ENCODE measurements at regions not wholly inside any gene's neighbourhood (a gene's known extent, or its start where the extent isn't known, plus 50 kb on each side); places are given as distances from the start of the nearest gene placed in this dataset.
A peak's percentile ranks its signal among the peaks of the same experiment; 100 is the strongest.

DNA sequence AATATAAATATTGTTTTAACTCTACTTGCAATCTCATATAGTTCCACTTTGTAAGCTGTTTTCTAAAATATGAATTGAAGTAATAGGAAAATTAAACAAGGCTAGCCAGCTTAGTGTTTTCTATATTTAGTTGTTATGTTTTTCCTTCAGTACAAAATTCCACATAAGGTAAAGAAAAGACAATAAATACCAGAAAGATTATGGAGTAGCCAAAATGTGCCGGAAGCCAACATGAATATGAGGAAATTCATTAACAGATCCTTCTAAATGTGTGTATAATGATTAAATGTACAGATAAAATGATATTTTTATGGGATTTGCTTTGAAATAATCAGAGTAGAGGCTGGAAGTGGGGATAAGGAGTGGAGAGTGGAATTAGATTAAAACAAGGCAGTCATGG is 52.5 kb upstream of the COL21A1 start:
- DNase-seq (ENCODE audit: low read depth, low spot score): no peak
- no peak overlapping the region for H3K27ac ChIP-seq

DNA sequence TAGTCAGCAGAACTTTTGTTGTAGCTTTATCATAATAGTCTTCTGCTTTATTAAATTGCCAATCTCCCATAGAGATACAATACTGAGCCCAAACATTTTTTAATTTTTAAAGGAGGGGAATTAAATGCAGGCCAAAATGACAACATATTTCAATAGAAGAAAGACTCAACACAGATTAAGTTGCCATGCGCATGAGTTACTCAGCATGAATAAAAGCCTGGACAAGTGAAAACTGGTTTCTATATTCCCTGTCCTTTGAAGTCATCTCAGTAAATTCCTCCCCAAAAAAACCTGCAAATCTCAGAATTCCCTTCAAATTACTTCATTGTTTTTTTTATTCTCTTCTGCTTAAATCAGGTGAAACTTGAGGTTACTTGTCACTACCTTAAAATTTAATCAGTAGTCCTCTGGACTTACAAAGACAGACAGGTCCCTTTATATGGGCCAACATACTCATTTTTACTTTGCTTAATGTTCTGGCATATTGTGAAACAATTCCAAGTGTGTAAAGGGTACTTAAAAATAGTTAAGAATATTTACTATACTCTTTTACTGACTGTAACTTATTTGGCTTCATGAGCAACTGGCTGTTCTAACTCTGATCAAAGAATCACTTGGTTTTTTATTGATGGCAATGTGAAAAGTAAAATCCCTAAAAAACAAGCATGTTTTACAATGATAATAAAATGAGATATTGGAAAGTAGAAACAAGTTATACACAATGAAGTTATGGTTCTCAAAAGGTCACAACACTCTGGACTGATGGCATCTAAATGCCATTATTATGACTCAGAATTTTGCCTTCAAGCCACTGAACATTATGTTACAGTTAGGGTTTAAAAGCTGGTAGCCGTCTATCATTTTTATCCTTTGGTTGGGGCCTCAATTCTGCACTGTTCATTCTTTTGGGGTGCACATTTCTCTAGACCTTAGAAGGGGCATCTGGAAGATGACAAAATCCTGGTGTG is 49.9 kb upstream of the COL21A1 start:
- no peak for DNase-seq (ENCODE audit: low read depth, low spot score)
- peak overlapping the region; percentile 50 for H3K27ac ChIP-seq

All from epithelial cell of prostate (primary cell).